Endodermal cell (in vitro differentiated cells): ENCODE measurements at regions not wholly inside any gene's neighbourhood (a gene's known extent, or its start where the extent isn't known, plus 50 kb on each side); places are given as distances from the start of the nearest gene placed in this dataset.
A peak's percentile ranks its signal among the peaks of the same experiment; 100 is the strongest.

Experiments used
- DNase-seq: peaks from one replicate; pipeline ENCODE4 v3.0.0-alpha.2; 2017
- H3K27ac ChIP-seq: 2 replicates; pipeline ENCODE4 v1.5.1; 2013; ENCODE audit warnings: mild to moderate bottlenecking, low read depth, low read length, moderate library complexity
- H3K27me3 ChIP-seq: 2 replicates; pipeline ENCODE4 v1.6.1; 2013; ENCODE audit warnings: mild to moderate bottlenecking, low read length, moderate library complexity; ENCODE audit not compliant: insufficient read depth, control insufficient read depth, poor library complexity, severe bottlenecking
- H3K36me3 ChIP-seq: 2 replicates; pipeline ENCODE4 v1.7.0; 2013; ENCODE audit warnings: mild to moderate bottlenecking, low read length, moderate library complexity; ENCODE audit not compliant: control insufficient read depth, insufficient read depth
- H3K4me1 ChIP-seq: one replicate; pipeline ENCODE4 v1.7.0; 2013; ENCODE audit warnings: low read length; ENCODE audit not compliant: control insufficient read depth, insufficient read depth
- H3K4me3 ChIP-seq: 2 replicates; pipeline ENCODE4 v1.5.1; 2013; ENCODE audit warnings: mild to moderate bottlenecking, low read length, moderate library complexity
- H3K9ac ChIP-seq: 2 replicates; pipeline ENCODE4 v1.6.1; 2013; ENCODE audit warnings: mild to moderate bottlenecking, low read length, moderate library complexity; ENCODE audit not compliant: poor library complexity, severe bottlenecking; ENCODE audit errors: extremely low read depth
- H3K9me3 ChIP-seq: 2 replicates; pipeline ENCODE4 v1.6.1; 2013; ENCODE audit warnings: mild to moderate bottlenecking, low read length, moderate library complexity; ENCODE audit not compliant: control insufficient read depth
- H3K27ac Mint-ChIP-seq: 2 replicates; pipeline ENCODE4 v1.8.0; 2020; ENCODE audit warnings: mixed read lengths
- H3K27me3 Mint-ChIP-seq: 2 replicates; pipeline ENCODE4 v1.8.0; 2021; ENCODE audit warnings: mild to moderate bottlenecking, mixed read lengths; ENCODE audit not compliant: insufficient read depth
- H3K36me3 Mint-ChIP-seq: 2 replicates; pipeline ENCODE4 v1.8.0; 2020; ENCODE audit warnings: low read depth, mixed read lengths
- H3K4me1 Mint-ChIP-seq: 2 replicates; pipeline ENCODE4 v1.8.0; 2020; ENCODE audit warnings: mixed read lengths
- H3K4me3 Mint-ChIP-seq: 2 replicates; pipeline ENCODE4 v1.8.0; 2020; ENCODE audit warnings: mild to moderate bottlenecking, moderate library complexity, mixed read lengths
- H3K9me3 Mint-ChIP-seq: 2 replicates; pipeline ENCODE4 v1.8.0; 2020; ENCODE audit warnings: mild to moderate bottlenecking, mixed read lengths
- CTCF ChIP-seq: fragments of 200-600 bp; sonication (generic); conservative IDR thresholded peaks from 2 replicates; pipeline ENCODE4 v1.5.0; 2021; ENCODE audit warnings: antibody characterized with exemption, mild to moderate bottlenecking
- WGBS, 2 experiments: methylation state at CpG; one replicate each; pipeline versions ENCODE4 v1.1.5 to v1.1.7; 2013; ENCODE audit warnings: missing lambda C conversion rate in 2 of 2, mixed read lengths in 1 of 2; ENCODE audit not compliant: insufficient coverage in 1 of 2, insufficient read length in 1 of 2; 5-methylcytosine and 5-hydroxymethylcytosine counted together

GRCh38 chr4:186957952-186958555 is 234.4 kb upstream of the FAT1 start:
- no peak for DNase-seq
- H3K27ac Mint-ChIP-seq, result no peak overlapping the region
- H3K9me3 Mint-ChIP-seq, result no peaks in the 10 kb centered on the region
- Histone ChIP-seq H3K36me3 (no peaks in the 10 kb centered on the region), H3K4me3 (no peak overlapping the region), H3K9me3 (no peaks in the 10 kb centered on the region), H3K27ac (no peak overlapping the region), H3K9ac (no peak overlapping the region), H3K27me3 (no peaks in the 10 kb centered on the region), H3K4me1 (no peaks in the 10 kb centered on the region)
- no peak overlapping the region for H3K4me3 Mint-ChIP-seq
- 86 to 90% methylated on average over 2 of the region's 3 CpGs for WGBS, 2 experiments
- H3K27me3 Mint-ChIP-seq, result no peaks in the 10 kb centered on the region
- no peak for TF ChIP-seq CTCF
- no peaks in the 10 kb centered on the region for H3K36me3 Mint-ChIP-seq
- H3K4me1 Mint-ChIP-seq, result no peaks in the 10 kb centered on the region

- WGBS, 2 experiments, result 80 to 85% methylated on average over 8 to 9 of the region's 9 CpGs
- Histone ChIP-seq H3K9ac (no peak overlapping the region), H3K27ac (no peak overlapping the region), H3K9me3 (no peaks in the 10 kb centered on the region), H3K4me3 (no peak overlapping the region), H3K36me3 (no peaks in the 10 kb centered on the region), H3K27me3 (no peaks in the 10 kb centered on the region), H3K4me1 (no peaks in the 10 kb centered on the region)
- Mint-ChIP-seq H3K9me3 (no peaks in the 10 kb centered on the region), H3K27ac (no peak overlapping the region), H3K27me3 (no peaks in the 10 kb centered on the region), H3K36me3 (no peaks in the 10 kb centered on the region), H3K4me1 (no peaks in the 10 kb centered on the region), H3K4me3 (no peak overlapping the region)
- TF ChIP-seq CTCF, result no peak
- DNase-seq, result no peak
These were observed 235.2 kb upstream of the FAT1 start for GRCh38 chr4:186958726-186959350.

- no peak overlapping the region for H3K4me3 ChIP-seq
- Mint-ChIP-seq H3K27me3 (no peaks in the 10 kb centered on the region), H3K4me3 (no peak overlapping the region), H3K4me1 (peaks cover 9% of the 10 kb centered on the region), H3K36me3 (no peaks in the 10 kb centered on the region), H3K9me3 (no peaks in the 10 kb centered on the region), H3K27ac (peak overlapping the region; percentile 8)
- no peak for DNase-seq
- H3K36me3 ChIP-seq, result no peaks in the 10 kb centered on the region
- H3K27me3 ChIP-seq, result no peaks in the 10 kb centered on the region
- H3K27ac ChIP-seq, result no peak overlapping the region
- TF ChIP-seq CTCF, result no peak
- WGBS, 2 experiments, result 75 to 81% methylated on average over 4 to 12 of the region's 12 CpGs
- H3K9me3 ChIP-seq, result no peaks in the 10 kb centered on the region
- H3K9ac ChIP-seq, result no peak overlapping the region
- no peaks in the 10 kb centered on the region for H3K4me1 ChIP-seq
These were observed 256.5 kb upstream of the FAT1 start for GRCh38 chr4:186979961-186980745.
